ENCODE measurements at regions not wholly inside any gene's neighbourhood (a gene's known extent, or its start where the extent isn't known, plus 50 kb on each side); places are given as distances from the start of the nearest gene placed in this dataset.

GRCh38 chr9:73053543-73053942 lies 98.1 kb upstream of the ANXA1 start:
- 81 to 94% (median 94%) methylated on average over 1 of the region's 1 CpG for WGBS, 3 donors
- TF ChIP-seq POLR2A (IDR thresholded peaks at IDR 0.05) (no peak), EP300 (IDR thresholded peaks at IDR 0.05) (no peak)
- TF ChIP-seq, protein P1, sequence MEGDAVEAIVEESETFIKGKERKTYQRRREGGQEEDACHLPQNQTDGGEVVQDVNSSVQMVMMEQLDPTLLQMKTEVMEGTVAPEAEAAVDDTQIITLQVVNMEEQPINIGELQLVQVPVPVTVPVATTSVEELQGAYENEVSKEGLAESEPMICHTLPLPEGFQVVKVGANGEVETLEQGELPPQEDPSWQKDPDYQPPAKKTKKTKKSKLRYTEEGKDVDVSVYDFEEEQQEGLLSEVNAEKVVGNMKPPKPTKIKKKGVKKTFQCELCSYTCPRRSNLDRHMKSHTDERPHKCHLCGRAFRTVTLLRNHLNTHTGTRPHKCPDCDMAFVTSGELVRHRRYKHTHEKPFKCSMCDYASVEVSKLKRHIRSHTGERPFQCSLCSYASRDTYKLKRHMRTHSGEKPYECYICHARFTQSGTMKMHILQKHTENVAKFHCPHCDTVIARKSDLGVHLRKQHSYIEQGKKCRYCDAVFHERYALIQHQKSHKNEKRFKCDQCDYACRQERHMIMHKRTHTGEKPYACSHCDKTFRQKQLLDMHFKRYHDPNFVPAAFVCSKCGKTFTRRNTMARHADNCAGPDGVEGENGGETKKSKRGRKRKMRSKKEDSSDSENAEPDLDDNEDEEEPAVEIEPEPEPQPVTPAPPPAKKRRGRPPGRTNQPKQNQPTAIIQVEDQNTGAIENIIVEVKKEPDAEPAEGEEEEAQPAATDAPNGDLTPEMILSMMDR (IDR thresholded peaks at IDR 0.05): no peak
- no peak for DNase-seq
- H3K27ac ChIP-seq: no peak overlapping the region
- peaks cover 2% of the 10 kb centered on the region for H3K4me1 ChIP-seq (ENCODE audit: insufficient read depth)
- H3K4me3 ChIP-seq: no peak overlapping the region
- no peaks in the 10 kb centered on the region for H3K27me3 ChIP-seq
- intact Hi-C loops (cut with DNase I): no loop called here
- no peaks in the 10 kb centered on the region for H3K9me3 ChIP-seq
- H3K36me3 ChIP-seq: no peaks in the 10 kb centered on the region

DNA sequence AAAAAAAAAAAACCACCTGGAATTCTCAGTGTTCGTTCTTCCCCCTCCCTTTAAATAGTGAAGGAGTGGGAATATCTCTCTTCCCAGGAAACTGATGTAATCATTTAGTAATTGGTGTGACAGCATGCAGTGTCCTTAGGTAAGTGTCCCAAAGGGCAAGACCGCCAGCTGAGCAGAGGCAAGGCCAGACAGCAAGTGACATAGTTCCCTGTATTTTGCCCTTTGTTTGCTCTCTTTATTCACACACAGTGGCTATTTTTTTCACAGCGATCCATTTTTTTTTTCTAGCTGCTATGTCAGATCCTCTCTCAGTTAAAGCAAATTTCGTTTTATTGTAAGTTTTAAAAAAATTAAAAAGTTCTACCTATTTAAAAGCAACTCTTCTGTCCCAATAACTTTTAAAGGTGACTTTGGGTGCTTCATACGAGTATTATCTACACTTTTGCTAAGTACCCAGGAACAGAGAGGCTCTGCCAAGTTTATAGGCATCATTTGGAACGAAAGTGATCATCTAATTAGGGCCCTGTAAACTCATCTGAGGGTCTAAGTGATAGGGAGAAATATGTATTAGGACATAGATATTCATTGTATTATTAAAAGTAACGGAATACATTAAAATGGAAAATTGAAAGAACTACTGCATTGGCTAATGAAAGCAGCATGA lies 98.2 kb upstream of the ALDH1A1 start:
- no peak for DNase-seq
- no peaks in the 10 kb centered on the region for H3K9me3 ChIP-seq
- intact Hi-C loops (cut with DNase I): no loop called here
- no peaks in the 10 kb centered on the region for H3K36me3 ChIP-seq
- H3K27me3 ChIP-seq: no peaks in the 10 kb centered on the region
- no peak overlapping the region for H3K27ac ChIP-seq
- no peak for TF ChIP-seq EP300 (IDR thresholded peaks at IDR 0.05)
- TF ChIP-seq, protein P1 (IDR thresholded peaks at IDR 0.05): no peak
- TF ChIP-seq POLR2A (IDR thresholded peaks at IDR 0.05): no peak
- peaks cover 2% of the 10 kb centered on the region for H3K4me1 ChIP-seq (ENCODE audit: insufficient read depth)
- WGBS, 3 donors: 67 to 70% (median 70%) methylated on average over 7 of the region's 7 CpGs
- no peak overlapping the region for H3K4me3 ChIP-seq

- H3K27me3 ChIP-seq: no peaks in the 10 kb centered on the region
- no peaks in the 10 kb centered on the region for H3K9me3 ChIP-seq
- H3K4me1 ChIP-seq (ENCODE audit: insufficient read depth): peaks cover 2% of the 10 kb centered on the region
- 21 to 23% (median 22%) methylated on average over 5 of the region's 5 CpGs for WGBS, 3 donors
- no peak overlapping the region for H3K4me3 ChIP-seq
- no peak for DNase-seq
- no peak for TF ChIP-seq POLR2A (IDR thresholded peaks at IDR 0.05)
- no peak for TF ChIP-seq EP300 (IDR thresholded peaks at IDR 0.05)
- TF ChIP-seq, protein P1 (IDR thresholded peaks at IDR 0.05): no peak
- no peak overlapping the region for H3K27ac ChIP-seq
- intact Hi-C loops (cut with DNase I): no loop called here
- no peaks in the 10 kb centered on the region for H3K36me3 ChIP-seq
These were observed 97.4 kb upstream of the ALDH1A1 start for GRCh38 chr9:73050065-73050816.

DNA sequence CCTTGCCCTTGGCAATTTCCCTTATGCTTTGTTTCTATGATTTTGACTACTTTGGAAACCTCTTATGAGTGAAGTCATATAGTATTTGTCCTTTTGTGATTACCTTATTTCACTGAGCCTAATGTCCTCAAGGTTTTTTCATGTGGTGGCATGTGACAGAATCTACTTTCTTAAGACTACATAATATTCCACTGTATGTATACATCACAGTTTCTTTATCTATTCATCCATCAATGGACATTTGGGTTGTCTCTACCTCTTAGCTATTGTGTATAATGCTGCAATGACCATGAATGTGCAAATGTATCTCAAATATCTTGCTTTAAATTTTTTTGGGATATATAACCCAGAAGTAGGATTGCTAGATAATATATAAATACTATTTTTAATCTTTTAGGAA lies 96.4 kb upstream of the ALDH1A1 start:
- H3K36me3 ChIP-seq: no peaks in the 10 kb centered on the region
- H3K9me3 ChIP-seq: no peaks in the 10 kb centered on the region
- intact Hi-C loops (cut with DNase I): no loop called here
- DNase-seq: no peak
- H3K27me3 ChIP-seq: no peaks in the 10 kb centered on the region
- no peak overlapping the region for H3K27ac ChIP-seq
- no peak overlapping the region for H3K4me3 ChIP-seq
- peaks cover 2% of the 10 kb centered on the region for H3K4me1 ChIP-seq (ENCODE audit: insufficient read depth)
- no peak for TF ChIP-seq POLR2A (IDR thresholded peaks at IDR 0.05)
- TF ChIP-seq EP300 (IDR thresholded peaks at IDR 0.05): no peak
- TF ChIP-seq, protein P1 (IDR thresholded peaks at IDR 0.05): no peak

Data from ovary (tissue), 7 donors.